ENCODE measurements at regions not wholly inside any gene's neighbourhood (a gene's known extent, or its start where the extent isn't known, plus 50 kb on each side); places are given as distances from the start of the nearest gene placed in this dataset.

- DNase-seq (ENCODE audit: low read depth) (no peak), FAIRE-seq (no peak)
- TF ChIP-seq EZH2 (IDR thresholded peaks at IDR 0.05; ENCODE audit: insufficient read depth, low read length) (no peak), CTCF (IDR thresholded peaks at IDR 0.05; ENCODE audit: insufficient read depth, low read depth, low read length) (no peak)
- Histone ChIP-seq H3K27me3 (ENCODE audit: insufficient read depth, low read length) (no peaks in the 10 kb centered on the region), H3K9ac (ENCODE audit: low read length) (no peak overlapping the region), H3K4me3 (ENCODE audit: insufficient read depth, low read depth, low read length) (no peak overlapping the region), H3K36me3 (ENCODE audit: insufficient read depth, low read length) (no peaks in the 10 kb centered on the region), H3K79me2 (ENCODE audit: insufficient read depth, low read length) (no peaks in the 10 kb centered on the region), H4K20me1 (ENCODE audit: insufficient read depth, low read length) (no peaks in the 10 kb centered on the region), H3K4me2 (ENCODE audit: low read length) (no peak overlapping the region), H3K27ac (ENCODE audit: low read depth, low read length) (no peak overlapping the region), H3K4me1 (ENCODE audit: insufficient read depth, low read length) (no peaks in the 10 kb centered on the region), H3K9me3 (ENCODE audit: insufficient read depth, low read depth, low read length) (no peaks in the 10 kb centered on the region), H2AFZ (ENCODE audit: low read depth, low read length) (no peak overlapping the region)
- Mint-ChIP-seq H3K4me1 (ENCODE audit: low read depth, unreplicated experiment) (no peaks in the 10 kb centered on the region), H3K36me3 (ENCODE audit: low read depth, unreplicated experiment) (no peaks in the 10 kb centered on the region), H3K9me3 (ENCODE audit: unreplicated experiment) (peaks cover 3% of the 10 kb centered on the region), H3K4me3 (ENCODE audit: unreplicated experiment) (no peak overlapping the region), H3K27me3 (ENCODE audit: low read depth, unreplicated experiment) (peaks cover 29% of the 10 kb centered on the region), H3K27ac (ENCODE audit: unreplicated experiment) (no peak overlapping the region)
Observed at GRCh38 chr11:33953289-33953688, 61.4 kb upstream of the LMO2 start.

- no peaks in the 10 kb centered on the region for H3K36me3 Mint-ChIP-seq (ENCODE audit: low read depth, unreplicated experiment)
- H4K20me1 ChIP-seq (ENCODE audit: insufficient read depth, low read length), result no peaks in the 10 kb centered on the region
- H3K4me2 ChIP-seq (ENCODE audit: low read length), result no peak overlapping the region
Observed at GRCh38 chr11:33952805-33953204, 60.9 kb upstream of the LMO2 start.

More at GRCh38 chr11:33952805-33953204, 60.9 kb upstream of the LMO2 start:
- Histone ChIP-seq H3K9ac (ENCODE audit: low read length) (no peak overlapping the region), H3K27ac (ENCODE audit: low read depth, low read length) (no peak overlapping the region), H3K79me2 (ENCODE audit: insufficient read depth, low read length) (no peaks in the 10 kb centered on the region), H3K4me1 (ENCODE audit: insufficient read depth, low read length) (no peaks in the 10 kb centered on the region), H3K27me3 (ENCODE audit: insufficient read depth, low read length) (no peaks in the 10 kb centered on the region), H3K4me3 (ENCODE audit: insufficient read depth, low read depth, low read length) (no peak overlapping the region), H2AFZ (ENCODE audit: low read depth, low read length) (no peak overlapping the region), H3K36me3 (ENCODE audit: insufficient read depth, low read length) (no peaks in the 10 kb centered on the region), H3K9me3 (ENCODE audit: insufficient read depth, low read depth, low read length) (no peaks in the 10 kb centered on the region)
- Mint-ChIP-seq H3K27ac (ENCODE audit: unreplicated experiment) (no peak overlapping the region), H3K4me3 (ENCODE audit: unreplicated experiment) (no peak overlapping the region), H3K4me1 (ENCODE audit: low read depth, unreplicated experiment) (no peaks in the 10 kb centered on the region), H3K9me3 (ENCODE audit: unreplicated experiment) (peaks cover 3% of the 10 kb centered on the region), H3K27me3 (ENCODE audit: low read depth, unreplicated experiment) (peaks cover 29% of the 10 kb centered on the region)
- FAIRE-seq (no peak), DNase-seq (ENCODE audit: low read depth) (no peak)
- TF ChIP-seq CTCF (IDR thresholded peaks at IDR 0.05; ENCODE audit: insufficient read depth, low read depth, low read length) (no peak), EZH2 (IDR thresholded peaks at IDR 0.05; ENCODE audit: insufficient read depth, low read length) (no peak)

Measured in astrocyte (in vitro differentiated cells and primary cell).